ES-I3 (cell line): ENCODE measurements at regions not wholly inside any gene's neighbourhood (a gene's known extent, or its start where the extent isn't known, plus 50 kb on each side); places are given as distances from the start of the nearest gene placed in this dataset.

Experiments used
- H3K36me3 ChIP-seq: 2 replicates; pipeline ENCODE4 v1.6.1; 2013; ENCODE audit warnings: mild to moderate bottlenecking, low read length, control low read depth, moderate library complexity; ENCODE audit not compliant: insufficient read depth
- H3K4me1 ChIP-seq: 2 replicates; pipeline ENCODE4 v1.6.1; 2013; ENCODE audit warnings: mild to moderate bottlenecking, control low read depth, low read length; ENCODE audit not compliant: insufficient read depth
- H3K9ac ChIP-seq: 2 replicates; pipeline ENCODE4 v1.6.1; 2013; ENCODE audit warnings: low read depth, mild to moderate bottlenecking, low read length, moderate library complexity
- H3K9me3 ChIP-seq: 2 replicates; pipeline ENCODE4 v1.6.1; 2013; ENCODE audit warnings: mild to moderate bottlenecking, low read length, moderate library complexity; ENCODE audit not compliant: control insufficient read depth, insufficient read depth

DNA sequence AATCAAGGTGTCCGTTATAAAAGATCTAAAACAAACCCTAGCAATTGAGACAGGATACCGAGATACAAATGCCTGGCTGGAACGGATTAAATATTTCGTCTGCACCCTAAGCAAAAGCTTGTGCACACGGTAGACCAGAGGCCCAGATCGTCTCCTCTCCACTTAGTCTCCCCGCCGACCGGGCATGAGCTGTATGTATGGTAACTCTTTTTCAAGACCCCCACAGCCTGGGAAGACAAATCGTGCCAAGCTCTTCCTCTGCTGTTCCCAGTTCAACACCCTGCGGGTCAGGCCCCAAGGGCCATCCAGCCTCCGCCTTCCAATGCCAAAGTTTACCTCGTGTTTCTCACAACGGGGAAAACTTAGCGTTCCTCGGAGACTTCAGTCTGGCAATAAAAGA is 285.7 kb upstream of the GALNT17 start:
- H3K9me3 ChIP-seq: peaks cover 25% of the 10 kb centered on the region
- no peak overlapping the region for H3K9ac ChIP-seq
- H3K4me1 ChIP-seq: no peaks in the 10 kb centered on the region
- H3K36me3 ChIP-seq: no peaks in the 10 kb centered on the region

DNA sequence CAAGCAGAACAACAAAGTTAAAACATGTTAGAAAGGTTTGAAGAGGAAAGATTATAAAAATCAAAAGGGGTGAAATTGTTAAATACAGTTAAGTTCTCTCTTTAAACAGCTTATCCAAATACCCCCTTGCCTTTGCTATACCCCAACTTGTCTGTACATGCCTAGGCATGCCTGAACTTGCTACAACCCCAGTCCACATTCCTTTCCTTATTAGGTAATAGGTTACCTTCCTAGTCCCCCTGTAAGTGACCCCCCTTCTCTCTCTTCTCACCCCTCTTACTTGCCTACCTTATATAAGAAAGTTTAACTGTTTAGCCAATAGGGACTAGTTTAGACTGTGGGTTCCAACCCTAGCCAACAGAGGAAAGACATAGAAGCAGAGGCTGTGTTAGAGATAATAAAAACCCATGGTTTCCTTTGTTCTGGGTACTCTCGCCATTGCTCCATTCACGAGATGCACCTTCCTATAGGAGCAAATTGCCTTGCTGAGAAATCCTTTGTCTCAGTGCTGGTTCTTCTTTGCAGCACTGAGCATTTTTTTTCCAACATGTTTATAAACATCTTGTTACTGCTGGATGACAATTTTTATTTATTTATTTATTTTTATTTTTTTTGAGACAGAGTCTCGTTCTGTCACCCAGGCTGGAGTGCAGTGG is 282.2 kb upstream of the GALNT17 start:
- Histone ChIP-seq H3K9me3 (peaks cover 25% of the 10 kb centered on the region), H3K9ac (no peak overlapping the region), H3K4me1 (no peaks in the 10 kb centered on the region), H3K36me3 (no peaks in the 10 kb centered on the region)

- Histone ChIP-seq H3K4me1 (peaks cover 11% of the 10 kb centered on the region; the same call in 1 of the 2 replicates), H3K9ac (no peak overlapping the region), H3K9me3 (peaks cover 20% of the 10 kb centered on the region), H3K36me3 (no peaks in the 10 kb centered on the region)
Observed at GRCh38 chr7:70855373-70855772, 276.6 kb upstream of the GALNT17 start.

GRCh38 chr7:70856901-70857630 is 274.9 kb upstream of the GALNT17 start:
- no peak overlapping the region for H3K9ac ChIP-seq
- no peaks in the 10 kb centered on the region for H3K36me3 ChIP-seq
- H3K9me3 ChIP-seq: peaks cover 13% of the 10 kb centered on the region
- peaks cover 11% of the 10 kb centered on the region; the same call in 1 of the 2 replicates for H3K4me1 ChIP-seq

GRCh38 chr7:70857793-70858545 is 274.0 kb upstream of the GALNT17 start:
- Histone ChIP-seq H3K9me3 (peaks cover 16% of the 10 kb centered on the region), H3K4me1 (peaks cover 11% of the 10 kb centered on the region; the same call in 1 of the 2 replicates), H3K36me3 (no peaks in the 10 kb centered on the region), H3K9ac (no peak overlapping the region)

- Histone ChIP-seq H3K9me3 (peaks cover 1% of the 10 kb centered on the region; the same call in 1 of the 2 replicates), H3K9ac (no peak overlapping the region), H3K4me1 (no peaks in the 10 kb centered on the region), H3K36me3 (no peaks in the 10 kb centered on the region)
Observed at GRCh38 chr7:70867513-70867912, 264.4 kb upstream of the GALNT17 start.

- H3K9me3 ChIP-seq: no peaks in the 10 kb centered on the region; the same call in 1 of the 2 replicates
- no peaks in the 10 kb centered on the region for H3K36me3 ChIP-seq
- H3K9ac ChIP-seq: no peak overlapping the region
- no peaks in the 10 kb centered on the region for H3K4me1 ChIP-seq
Observed at GRCh38 chr7:70870349-70870748, 261.6 kb upstream of the GALNT17 start.

DNA sequence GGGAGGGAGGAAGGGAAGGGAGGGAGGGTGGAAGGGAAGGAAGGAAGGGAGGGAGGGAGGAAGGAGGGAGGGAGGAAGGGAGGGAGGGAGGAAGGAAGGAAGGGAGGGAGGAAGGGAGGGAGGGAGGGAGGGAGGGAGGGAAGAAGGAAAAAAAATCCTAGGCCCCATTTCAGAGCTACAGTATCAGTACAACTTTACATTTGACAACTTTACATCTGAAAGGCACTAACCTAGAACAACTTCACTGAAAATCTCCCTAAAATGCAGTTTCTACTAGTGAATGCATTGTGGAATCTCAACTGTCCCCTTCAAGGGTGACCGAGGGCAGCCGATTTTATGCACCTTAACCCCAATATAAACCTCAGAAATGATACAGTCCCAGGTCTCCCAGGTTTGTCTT is 259.8 kb upstream of the GALNT17 start:
- no peaks in the 10 kb centered on the region; the same call in 1 of the 2 replicates for H3K9me3 ChIP-seq

GRCh38 chr7:70881167-70881847 is 250.6 kb upstream of the GALNT17 start:
- Histone ChIP-seq H3K4me1 (peaks cover 14% of the 10 kb centered on the region), H3K36me3 (no peaks in the 10 kb centered on the region), H3K9me3 (no peaks in the 10 kb centered on the region), H3K9ac (no peak overlapping the region)

More for the DNA sequence above, 259.8 kb upstream of the GALNT17 start:
- H3K4me1 ChIP-seq: no peaks in the 10 kb centered on the region
- H3K36me3 ChIP-seq: no peaks in the 10 kb centered on the region
- no peak overlapping the region for H3K9ac ChIP-seq

DNA sequence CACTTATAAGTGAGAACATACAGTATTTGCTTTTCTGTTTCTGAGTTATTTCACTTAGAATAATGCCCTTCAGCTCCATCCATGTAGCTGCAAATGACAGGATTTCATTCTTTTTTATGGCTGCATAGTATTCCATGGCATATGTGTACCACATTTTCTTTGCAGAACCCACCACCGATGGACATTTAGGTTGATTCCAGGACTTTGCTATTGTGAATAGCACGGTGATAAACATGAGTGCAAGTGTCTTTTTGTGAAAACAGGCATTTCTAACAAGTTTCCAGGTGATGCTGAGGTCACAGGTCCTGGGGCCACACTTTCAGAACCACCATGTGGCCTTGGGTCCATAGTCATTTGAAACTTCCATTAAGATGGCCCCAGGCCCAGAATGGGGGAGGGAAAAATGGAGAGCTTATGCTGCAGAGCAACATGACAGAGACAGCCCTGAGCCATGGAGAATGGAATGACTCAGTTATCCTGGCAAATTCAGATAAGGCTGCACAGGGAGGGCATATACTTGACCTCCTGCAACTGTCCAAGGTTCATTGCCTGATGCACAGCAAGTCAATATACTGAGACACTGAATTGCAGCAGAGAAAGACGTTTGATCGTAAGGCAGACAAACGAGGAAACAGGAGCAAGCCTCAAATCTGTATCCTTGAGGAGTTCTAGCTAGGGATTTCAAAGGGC is 248.0 kb upstream of the GALNT17 start:
- no peaks in the 10 kb centered on the region for H3K36me3 ChIP-seq

DNA sequence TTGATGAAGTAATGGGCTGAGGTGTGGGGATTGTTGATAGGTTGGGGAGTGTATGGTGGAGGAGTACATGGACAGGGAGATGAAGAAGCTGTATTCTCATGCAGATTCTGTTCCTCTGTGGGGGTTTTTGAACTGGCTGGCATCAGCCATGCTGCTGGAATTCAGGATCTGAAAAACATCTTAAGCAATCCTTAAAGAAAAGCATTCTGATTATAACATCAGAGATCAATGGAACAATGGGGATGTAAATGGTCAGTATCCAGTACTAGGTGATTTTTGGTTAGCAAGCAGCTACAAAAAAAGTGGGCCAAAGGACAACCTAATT is 247.5 kb upstream of the GALNT17 start:
- no peak overlapping the region for H3K9ac ChIP-seq
- peaks cover 14% of the 10 kb centered on the region for H3K4me1 ChIP-seq
- no peaks in the 10 kb centered on the region for H3K36me3 ChIP-seq
- peaks cover 13% of the 10 kb centered on the region for H3K9me3 ChIP-seq

More for the DNA sequence above, 248.0 kb upstream of the GALNT17 start:
- Histone ChIP-seq H3K4me1 (peaks cover 14% of the 10 kb centered on the region), H3K9ac (no peak overlapping the region), H3K9me3 (peaks cover 8% of the 10 kb centered on the region)

GRCh38 chr7:70884809-70885208 is 247.1 kb upstream of the GALNT17 start:
- Histone ChIP-seq H3K9me3 (peaks cover 15% of the 10 kb centered on the region), H3K9ac (no peak overlapping the region), H3K36me3 (no peaks in the 10 kb centered on the region), H3K4me1 (peaks cover 14% of the 10 kb centered on the region)

GRCh38 chr7:70886547-70886946 is 245.4 kb upstream of the GALNT17 start:
- H3K9ac ChIP-seq: no peak overlapping the region
- H3K36me3 ChIP-seq: no peaks in the 10 kb centered on the region
- H3K4me1 ChIP-seq: peaks cover 14% of the 10 kb centered on the region
- peaks cover 30% of the 10 kb centered on the region for H3K9me3 ChIP-seq

DNA sequence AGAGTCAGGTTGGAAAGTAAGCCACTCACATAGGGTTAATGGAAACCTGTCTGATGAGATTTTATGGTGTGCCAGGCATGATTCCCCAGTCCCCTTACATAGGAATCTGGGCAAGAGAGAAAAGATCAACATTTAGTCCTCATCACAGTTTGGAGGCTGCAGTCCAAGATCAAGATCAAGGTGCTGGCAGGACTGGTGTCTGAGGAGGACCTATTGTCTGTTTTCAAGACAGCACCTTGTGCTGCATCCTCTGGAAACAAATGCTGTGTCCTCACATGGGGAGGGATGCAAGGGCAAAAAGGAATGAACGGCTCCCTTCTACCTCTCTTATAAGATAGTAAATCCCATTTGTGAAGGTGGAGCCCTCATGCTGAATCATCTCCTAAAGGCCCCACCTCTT is 244.8 kb upstream of the GALNT17 start:
- Histone ChIP-seq H3K4me1 (peaks cover 14% of the 10 kb centered on the region), H3K9me3 (peaks cover 33% of the 10 kb centered on the region), H3K9ac (no peak overlapping the region), H3K36me3 (no peaks in the 10 kb centered on the region)
